PC-3 (cell line): ENCODE measurements at regions not wholly inside any gene's neighbourhood (a gene's known extent, or its start where the extent isn't known, plus 50 kb on each side); places are given as distances from the start of the nearest gene placed in this dataset.

ENCODE experiments used
- EZH2 ChIP-seq: fragments of 300-600 bp; sonication (generic); IDR thresholded peaks from one replicate; pipeline ENCODE4 v1.6.1; 2017; ENCODE audit warnings: antibody characterized with exemption, mild to moderate bottlenecking, low read length; ENCODE audit not compliant: unreplicated experiment
- TF ChIP-seq, protein P1 (sequence below): fragments of 300-600 bp; sonication (generic); conservative IDR thresholded peaks from 2 replicates; pipeline ENCODE4 v1.5.1; 2017; ENCODE audit warnings: antibody characterized with exemption, low read depth, mild to moderate bottlenecking, low read length

DNA sequence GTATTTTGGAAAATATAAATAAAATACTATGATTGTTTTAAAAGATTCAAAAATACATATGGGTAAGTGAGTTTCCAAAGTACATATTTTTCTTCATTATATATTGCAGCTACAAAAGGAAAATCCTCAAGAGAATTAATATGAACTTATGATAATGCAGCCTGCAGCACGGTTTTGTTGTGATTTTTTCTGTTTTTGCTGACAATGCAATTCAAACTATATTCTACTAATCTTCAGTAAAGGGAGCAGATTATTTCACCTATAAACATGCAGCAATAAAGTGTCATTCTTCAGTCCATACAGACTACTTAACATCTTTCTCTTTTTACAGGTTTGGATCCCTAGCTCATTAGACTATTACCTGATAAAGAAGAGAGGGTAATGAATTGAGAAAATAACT, 582.1 kb upstream of the MGAT4C start:
- TF ChIP-seq EZH2, result no peak
- TF ChIP-seq, protein P1, sequence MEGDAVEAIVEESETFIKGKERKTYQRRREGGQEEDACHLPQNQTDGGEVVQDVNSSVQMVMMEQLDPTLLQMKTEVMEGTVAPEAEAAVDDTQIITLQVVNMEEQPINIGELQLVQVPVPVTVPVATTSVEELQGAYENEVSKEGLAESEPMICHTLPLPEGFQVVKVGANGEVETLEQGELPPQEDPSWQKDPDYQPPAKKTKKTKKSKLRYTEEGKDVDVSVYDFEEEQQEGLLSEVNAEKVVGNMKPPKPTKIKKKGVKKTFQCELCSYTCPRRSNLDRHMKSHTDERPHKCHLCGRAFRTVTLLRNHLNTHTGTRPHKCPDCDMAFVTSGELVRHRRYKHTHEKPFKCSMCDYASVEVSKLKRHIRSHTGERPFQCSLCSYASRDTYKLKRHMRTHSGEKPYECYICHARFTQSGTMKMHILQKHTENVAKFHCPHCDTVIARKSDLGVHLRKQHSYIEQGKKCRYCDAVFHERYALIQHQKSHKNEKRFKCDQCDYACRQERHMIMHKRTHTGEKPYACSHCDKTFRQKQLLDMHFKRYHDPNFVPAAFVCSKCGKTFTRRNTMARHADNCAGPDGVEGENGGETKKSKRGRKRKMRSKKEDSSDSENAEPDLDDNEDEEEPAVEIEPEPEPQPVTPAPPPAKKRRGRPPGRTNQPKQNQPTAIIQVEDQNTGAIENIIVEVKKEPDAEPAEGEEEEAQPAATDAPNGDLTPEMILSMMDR, result no peak
